SK-N-SH (cell line): ENCODE measurements at regions not wholly inside any gene's neighbourhood (a gene's known extent, or its start where the extent isn't known, plus 50 kb on each side); places are given as distances from the start of the nearest gene placed in this dataset.

Experiments used
- ELF1 ChIP-seq: IDR thresholded peaks from 2 replicates; pipeline ENCODE4 v1.4.0; 2012
- EZH2phosphoT487 ChIP-seq: fragments of 200-600 bp; sonication (generic); IDR thresholded peaks from 2 replicates; pipeline ENCODE4 v1.6.1; 2017; ENCODE audit warnings: low read depth, mixed run types, mild to moderate bottlenecking, antibody characterized with exemption, moderate library complexity, borderline replicate concordance
- JUND ChIP-seq: IDR thresholded peaks from 2 replicates; pipeline ENCODE4 v1.4.0; 2012
- POLR2AphosphoS5 ChIP-seq: IDR thresholded peaks from 2 replicates; pipeline ENCODE4 v1.6.1; 2012; ENCODE audit warnings: low read depth, low read length
- RFX5 ChIP-seq: IDR thresholded peaks from 2 replicates; pipeline ENCODE4 v1.6.1; 2012; ENCODE audit warnings: mild to moderate bottlenecking, improper control_type of control experiment, low read length
- TCF12 ChIP-seq: IDR thresholded peaks from 2 replicates; pipeline ENCODE4 v1.4.0; 2012
- TEAD4 ChIP-seq: IDR thresholded peaks from 2 replicates; pipeline ENCODE4 v1.4.0; 2012; ENCODE audit warnings: mild to moderate bottlenecking, borderline replicate concordance; ENCODE audit not compliant: insufficient read depth
- USF1 ChIP-seq: IDR thresholded peaks from 2 replicates; pipeline ENCODE4 v1.4.0; 2012; ENCODE audit warnings: low read depth, borderline replicate concordance
- TF ChIP-seq, protein P1 (sequence below): fragments of 200-600 bp; sonication (generic); IDR thresholded peaks from 2 replicates; pipeline ENCODE4 v1.6.1; 2017; ENCODE audit warnings: antibody characterized with exemption, mild to moderate bottlenecking, moderate library complexity
- TF ChIP-seq, protein P2 (sequence below): IDR thresholded peaks from 2 replicates; pipeline ENCODE4 v1.6.1; 2012; ENCODE audit warnings: mild to moderate bottlenecking, low read depth, low read length, moderate library complexity

DNA sequence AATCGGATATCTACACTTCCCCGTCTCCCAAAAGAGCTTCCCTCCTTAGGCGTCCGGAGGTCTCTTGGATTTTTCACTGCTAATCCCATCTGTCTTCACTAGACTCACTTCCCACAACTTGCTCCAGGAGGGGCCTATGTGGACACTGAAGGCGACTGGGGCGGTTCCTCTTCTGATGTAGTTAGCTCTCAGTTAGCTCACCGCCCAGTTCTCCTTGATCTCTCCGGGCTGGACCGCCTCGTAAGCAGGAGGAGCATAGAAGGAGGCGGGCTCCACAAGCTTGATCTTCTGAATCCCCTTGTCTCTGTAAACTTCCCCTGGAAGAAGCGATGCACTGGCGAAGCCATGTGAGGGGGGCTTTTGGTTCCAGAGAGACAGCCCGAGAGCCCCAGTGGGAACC is 112.0 kb upstream of the SELENOP start:
- TF ChIP-seq, protein P1, sequence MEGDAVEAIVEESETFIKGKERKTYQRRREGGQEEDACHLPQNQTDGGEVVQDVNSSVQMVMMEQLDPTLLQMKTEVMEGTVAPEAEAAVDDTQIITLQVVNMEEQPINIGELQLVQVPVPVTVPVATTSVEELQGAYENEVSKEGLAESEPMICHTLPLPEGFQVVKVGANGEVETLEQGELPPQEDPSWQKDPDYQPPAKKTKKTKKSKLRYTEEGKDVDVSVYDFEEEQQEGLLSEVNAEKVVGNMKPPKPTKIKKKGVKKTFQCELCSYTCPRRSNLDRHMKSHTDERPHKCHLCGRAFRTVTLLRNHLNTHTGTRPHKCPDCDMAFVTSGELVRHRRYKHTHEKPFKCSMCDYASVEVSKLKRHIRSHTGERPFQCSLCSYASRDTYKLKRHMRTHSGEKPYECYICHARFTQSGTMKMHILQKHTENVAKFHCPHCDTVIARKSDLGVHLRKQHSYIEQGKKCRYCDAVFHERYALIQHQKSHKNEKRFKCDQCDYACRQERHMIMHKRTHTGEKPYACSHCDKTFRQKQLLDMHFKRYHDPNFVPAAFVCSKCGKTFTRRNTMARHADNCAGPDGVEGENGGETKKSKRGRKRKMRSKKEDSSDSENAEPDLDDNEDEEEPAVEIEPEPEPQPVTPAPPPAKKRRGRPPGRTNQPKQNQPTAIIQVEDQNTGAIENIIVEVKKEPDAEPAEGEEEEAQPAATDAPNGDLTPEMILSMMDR = no peak
- TF ChIP-seq TEAD4 (no peak), RFX5 (no peak), EZH2phosphoT487 (no peak), JUND (no peak), ELF1 (no peak), USF1 (no peak), POLR2AphosphoS5 (no peak), TCF12 (no peak)
- TF ChIP-seq, protein P2, sequence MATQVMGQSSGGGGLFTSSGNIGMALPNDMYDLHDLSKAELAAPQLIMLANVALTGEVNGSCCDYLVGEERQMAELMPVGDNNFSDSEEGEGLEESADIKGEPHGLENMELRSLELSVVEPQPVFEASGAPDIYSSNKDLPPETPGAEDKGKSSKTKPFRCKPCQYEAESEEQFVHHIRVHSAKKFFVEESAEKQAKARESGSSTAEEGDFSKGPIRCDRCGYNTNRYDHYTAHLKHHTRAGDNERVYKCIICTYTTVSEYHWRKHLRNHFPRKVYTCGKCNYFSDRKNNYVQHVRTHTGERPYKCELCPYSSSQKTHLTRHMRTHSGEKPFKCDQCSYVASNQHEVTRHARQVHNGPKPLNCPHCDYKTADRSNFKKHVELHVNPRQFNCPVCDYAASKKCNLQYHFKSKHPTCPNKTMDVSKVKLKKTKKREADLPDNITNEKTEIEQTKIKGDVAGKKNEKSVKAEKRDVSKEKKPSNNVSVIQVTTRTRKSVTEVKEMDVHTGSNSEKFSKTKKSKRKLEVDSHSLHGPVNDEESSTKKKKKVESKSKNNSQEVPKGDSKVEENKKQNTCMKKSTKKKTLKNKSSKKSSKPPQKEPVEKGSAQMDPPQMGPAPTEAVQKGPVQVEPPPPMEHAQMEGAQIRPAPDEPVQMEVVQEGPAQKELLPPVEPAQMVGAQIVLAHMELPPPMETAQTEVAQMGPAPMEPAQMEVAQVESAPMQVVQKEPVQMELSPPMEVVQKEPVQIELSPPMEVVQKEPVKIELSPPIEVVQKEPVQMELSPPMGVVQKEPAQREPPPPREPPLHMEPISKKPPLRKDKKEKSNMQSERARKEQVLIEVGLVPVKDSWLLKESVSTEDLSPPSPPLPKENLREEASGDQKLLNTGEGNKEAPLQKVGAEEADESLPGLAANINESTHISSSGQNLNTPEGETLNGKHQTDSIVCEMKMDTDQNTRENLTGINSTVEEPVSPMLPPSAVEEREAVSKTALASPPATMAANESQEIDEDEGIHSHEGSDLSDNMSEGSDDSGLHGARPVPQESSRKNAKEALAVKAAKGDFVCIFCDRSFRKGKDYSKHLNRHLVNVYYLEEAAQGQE = no peak
